Activated CD8-positive, alpha-beta memory T cell treated with anti-CD3 and anti-CD28 coated beads for 1 hour (primary cell): ENCODE measurements at regions not wholly inside any gene's neighbourhood (a gene's known extent, or its start where the extent isn't known, plus 50 kb on each side); places are given as distances from the start of the nearest gene placed in this dataset.
"Not testable (repeated sequence)": the region's sequence is repeated elsewhere in the genome, so short reads cannot be mapped to it uniquely, and the experiment has no call there.

ENCODE experiments used
- DNase-seq, 2 donors: peaks; one replicate each; pipeline ENCODE4 v3.0.0-alpha.2; 2020; ENCODE audit warnings: low read depth in 1 of 2; ENCODE audit errors: extremely low read depth in 1 of 2

DNA sequence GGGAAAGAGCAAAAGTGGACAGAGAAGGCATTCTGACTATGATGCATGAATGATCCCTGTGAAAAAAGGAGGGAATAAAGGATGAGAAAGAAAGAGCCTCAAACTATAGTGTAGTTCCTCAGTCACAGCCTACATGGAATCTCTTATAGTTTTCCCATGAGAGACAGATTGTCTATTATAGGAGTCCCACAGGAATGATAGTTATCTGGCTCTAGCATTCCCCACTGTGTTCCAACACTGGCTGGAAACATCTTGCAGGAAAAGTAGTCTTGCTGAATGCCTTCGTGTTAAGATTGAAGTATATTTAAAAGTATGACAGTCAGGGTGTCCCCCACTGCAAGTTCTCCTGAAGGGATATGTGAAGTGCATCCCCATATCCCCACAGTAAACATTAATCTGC lies 641.5 kb upstream of the NECTIN3 start:
- no peak for DNase-seq

- DNase-seq = no peak
Observed at GRCh38 chr3:110436209-110436608, 635.4 kb upstream of the NECTIN3 start.

DNA sequence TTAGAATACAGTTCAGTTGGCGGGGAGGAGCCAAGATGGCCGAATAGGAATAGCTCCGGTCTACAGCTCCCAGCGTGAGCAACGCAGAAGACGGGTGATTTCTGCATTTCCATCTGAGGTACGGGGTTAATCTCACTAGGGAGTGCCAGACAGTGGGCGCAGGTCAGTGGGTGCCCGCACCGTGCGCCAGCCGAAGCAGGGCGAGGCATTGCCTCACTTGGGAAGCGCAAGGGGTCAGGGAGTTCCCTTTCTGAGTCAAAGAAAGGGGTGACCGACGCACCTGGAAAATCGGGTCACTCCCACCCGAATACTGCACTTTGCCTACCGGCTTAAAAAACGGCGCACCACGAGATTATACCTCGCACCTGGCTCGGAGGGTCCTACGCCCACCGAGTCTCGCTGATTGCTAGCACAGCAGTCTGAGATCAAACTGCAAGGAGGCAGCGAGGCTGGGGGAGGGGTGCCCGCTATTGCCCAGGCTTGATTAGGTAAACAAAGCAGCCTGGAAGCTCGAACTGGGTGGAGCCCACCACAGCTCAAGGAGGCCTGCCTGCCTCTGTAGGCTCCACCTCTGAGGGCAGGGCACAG lies 631.5 kb upstream of the NECTIN3 start:
- not testable (repeated sequence) for DNase-seq

DNA sequence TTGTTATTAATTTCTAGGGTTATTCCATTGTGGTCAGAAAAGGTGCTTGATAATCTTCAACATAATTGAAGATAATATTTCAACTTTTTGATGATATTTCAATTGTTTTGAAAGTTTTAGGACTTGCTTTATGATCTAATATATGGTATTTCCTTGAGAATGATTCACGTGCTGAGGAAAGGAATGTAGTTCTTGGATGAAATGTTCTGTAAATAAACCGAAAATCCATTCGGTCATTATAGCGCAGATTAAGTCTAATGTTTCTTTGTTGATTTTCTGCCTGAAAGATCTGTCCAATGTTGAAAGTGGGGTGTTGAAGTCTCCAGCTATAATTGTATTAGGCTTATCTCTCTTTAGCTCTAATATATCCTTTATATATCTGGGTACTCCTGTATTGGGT lies 617.5 kb upstream of the NECTIN3 start:
- no peak for DNase-seq

GRCh38 chr3:110456001-110456400 lies 615.6 kb upstream of the NECTIN3 start:
- no peak for DNase-seq

GRCh38 chr3:110456438-110457138 lies 615.0 kb upstream of the NECTIN3 start:
- no peak for DNase-seq

DNA sequence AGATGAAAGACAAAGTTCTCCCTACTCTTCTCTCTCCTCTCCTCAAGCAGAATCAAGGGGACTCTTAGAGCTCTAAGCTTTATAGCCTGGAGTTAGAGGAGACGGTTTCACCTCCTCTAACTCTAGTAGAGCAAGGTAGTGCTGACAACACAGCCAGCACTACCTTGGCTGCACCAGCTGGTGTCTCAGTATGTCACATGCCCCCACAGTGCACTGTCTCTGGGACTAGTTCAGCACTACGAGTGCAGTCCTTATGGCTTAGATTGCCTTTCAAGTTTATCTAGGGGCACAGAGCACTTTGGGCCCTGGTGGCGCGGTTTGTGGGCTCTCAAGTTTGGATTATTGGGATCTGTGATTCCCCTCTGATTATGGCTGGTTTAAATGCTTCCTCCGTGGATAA lies 614.1 kb upstream of the NECTIN3 start:
- DNase-seq = no peak

GRCh38 chr3:110459021-110459420 lies 612.6 kb upstream of the NECTIN3 start:
- no peak for DNase-seq

- DNase-seq = no peak
Observed at GRCh38 chr3:110470310-110470709, 601.3 kb upstream of the NECTIN3 start.

DNA sequence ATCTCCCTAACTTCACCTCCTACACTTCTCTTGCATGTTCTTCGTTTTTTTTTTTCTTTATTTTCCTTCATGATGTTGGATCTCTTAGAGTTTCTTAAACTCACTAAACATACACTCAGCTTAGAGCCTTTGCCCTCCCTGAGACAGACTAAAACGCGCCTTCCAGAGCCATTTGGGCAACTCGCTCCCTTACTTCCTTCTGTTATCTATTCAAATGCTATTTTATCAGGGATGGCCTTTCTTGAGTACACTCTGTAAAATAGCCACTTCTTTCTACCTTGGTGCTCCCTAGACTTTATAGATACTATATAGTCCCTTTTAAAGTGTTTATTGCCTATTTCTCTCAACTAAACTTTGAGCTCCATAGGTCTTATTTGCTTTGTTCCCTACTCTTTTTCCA lies 598.2 kb upstream of the NECTIN3 start:
- DNase-seq = no peak

- DNase-seq = no peak
Observed at GRCh38 chr3:110474397-110474796, 597.2 kb upstream of the NECTIN3 start.

GRCh38 chr3:110478377-110479054 lies 593.1 kb upstream of the NECTIN3 start:
- DNase-seq = no peak

- no peak for DNase-seq
Observed at GRCh38 chr3:110479731-110480130, 591.9 kb upstream of the NECTIN3 start.

GRCh38 chr3:110485389-110485788 lies 586.2 kb upstream of the NECTIN3 start:
- no peak for DNase-seq

DNA sequence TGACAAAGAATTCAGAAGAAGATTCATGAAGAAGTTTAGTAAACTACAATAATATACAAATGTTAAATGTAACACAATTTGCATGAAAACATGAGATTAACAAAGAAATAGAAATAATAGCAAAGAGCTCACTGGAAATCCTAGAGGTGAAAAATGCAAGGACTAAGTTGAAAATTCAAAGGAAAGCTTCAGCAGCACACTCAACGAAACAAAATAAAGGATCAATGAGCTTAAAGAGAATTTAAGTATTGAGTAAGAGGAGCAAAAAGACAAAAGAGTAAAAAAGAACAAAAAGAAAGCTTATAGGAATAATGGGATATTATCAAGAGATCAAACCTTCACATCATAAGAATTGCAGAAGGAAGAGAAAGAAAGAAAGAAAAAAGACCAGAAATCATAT lies 583.8 kb upstream of the NECTIN3 start:
- DNase-seq = no peak

DNA sequence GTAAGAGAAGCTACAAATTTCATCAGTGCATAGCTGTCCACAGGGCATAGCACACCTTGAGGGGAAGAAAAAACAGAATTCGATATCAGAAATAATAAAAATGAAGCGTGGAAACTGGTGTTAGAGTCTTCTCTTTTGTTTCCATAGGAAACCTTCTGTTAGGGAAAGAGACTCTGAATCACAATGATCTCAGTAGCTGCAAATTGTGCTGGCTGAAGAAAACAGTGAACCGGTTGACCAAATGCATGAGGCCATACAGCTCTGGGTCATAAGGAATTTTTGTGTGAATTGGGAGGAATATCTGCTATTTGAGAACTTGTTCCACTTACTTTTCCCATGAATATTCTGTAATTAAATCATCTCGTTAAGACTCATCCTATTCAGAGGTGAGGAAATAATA lies 580.2 kb upstream of the NECTIN3 start:
- no peak for DNase-seq

- no peak for DNase-seq
Observed at GRCh38 chr3:110492876-110493275, 578.7 kb upstream of the NECTIN3 start.

- no peak for DNase-seq
Observed at GRCh38 chr3:110493438-110494092, 578.1 kb upstream of the NECTIN3 start.

GRCh38 chr3:110494093-110494490 lies 577.5 kb upstream of the NECTIN3 start:
- DNase-seq = no peak

- DNase-seq = no peak
Observed at GRCh38 chr3:110494728-110495127, 576.9 kb upstream of the NECTIN3 start.

DNA sequence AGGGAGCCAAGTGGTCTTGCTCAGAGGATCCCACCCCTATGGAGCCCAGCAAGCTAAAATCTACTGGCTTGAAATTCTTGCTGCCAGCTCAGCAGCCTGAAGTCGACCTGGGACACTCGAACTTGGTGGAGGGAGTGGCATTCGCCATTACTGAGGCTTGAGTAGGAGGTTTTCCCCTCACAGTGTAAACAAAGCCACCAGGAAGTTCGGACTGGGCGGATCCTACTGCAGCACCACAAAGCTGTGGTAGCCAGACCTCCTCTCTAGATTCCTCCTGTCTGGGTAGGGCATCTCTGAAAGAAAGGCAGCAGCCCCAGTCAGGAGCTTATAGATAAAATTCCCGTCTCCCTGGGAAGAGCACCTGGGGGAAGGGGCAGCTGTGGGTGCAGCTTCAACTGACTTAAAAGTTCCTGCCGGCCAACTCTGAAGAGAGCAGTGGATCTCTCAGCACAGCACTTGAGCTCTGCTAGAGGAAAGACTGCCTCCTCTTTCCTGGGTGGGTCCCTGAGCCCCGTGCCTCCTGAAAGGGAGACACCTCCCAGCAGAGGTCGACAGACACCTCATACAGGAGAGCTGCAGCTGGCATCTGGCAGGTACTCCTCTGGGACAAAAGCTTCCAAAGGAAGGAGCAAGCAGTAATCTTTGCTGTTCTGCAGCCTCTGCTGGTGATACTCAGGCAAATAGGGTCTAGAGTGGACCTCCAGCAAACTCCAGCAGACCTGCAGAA lies 576.3 kb upstream of the NECTIN3 start:
- DNase-seq = no peak
